GM21447 (cell line): ENCODE measurements at regions not wholly inside any gene's neighbourhood (a gene's known extent, or its start where the extent isn't known, plus 50 kb on each side); places are given as distances from the start of the nearest gene placed in this dataset.

Source experiments
- ATAC-seq: cut with Tn5 transposase; IDR thresholded peaks from one replicate; pipeline ENCODE4 v1.9.1; 2021; ENCODE audit not compliant: unreplicated experiment

- ATAC-seq = no peak
These were observed 539.6 kb downstream of the CCDC171 start for GRCh38 chr9:16092142-16093091.

GRCh38 chr9:16098306-16098705 lies 545.5 kb downstream of the CCDC171 start:
- no peak for ATAC-seq

- no peak for ATAC-seq
These were observed 547.1 kb downstream of the CCDC171 start for GRCh38 chr9:16099732-16100536.

GRCh38 chr9:16100537-16101091 lies 547.8 kb downstream of the CCDC171 start:
- no peak for ATAC-seq

GRCh38 chr9:16102154-16102553 lies 549.3 kb downstream of the CCDC171 start:
- no peak for ATAC-seq

GRCh38 chr9:16103620-16104397 lies 551.0 kb downstream of the CCDC171 start:
- no peak for ATAC-seq

GRCh38 chr9:16105168-16106020 lies 552.6 kb downstream of the CCDC171 start:
- ATAC-seq = no peak

GRCh38 chr9:16106021-16106571 lies 553.3 kb downstream of the CCDC171 start:
- ATAC-seq = no peak

GRCh38 chr9:16112116-16112515 lies 559.3 kb downstream of the CCDC171 start:
- no peak for ATAC-seq

GRCh38 chr9:16115994-16116393 lies 563.2 kb downstream of the CCDC171 start:
- no peak for ATAC-seq

- no peak for ATAC-seq
These were observed 565.2 kb downstream of the CCDC171 start for GRCh38 chr9:16118043-16118442.

GRCh38 chr9:16119261-16120230 lies 566.7 kb downstream of the CCDC171 start:
- ATAC-seq = no peak

GRCh38 chr9:16120231-16120641 lies 567.4 kb downstream of the CCDC171 start:
- no peak for ATAC-seq

- ATAC-seq = no peak
These were observed 567.9 kb downstream of the CCDC171 start for GRCh38 chr9:16120727-16121126.

GRCh38 chr9:16121168-16121567 lies 568.3 kb downstream of the CCDC171 start:
- ATAC-seq = no peak

GRCh38 chr9:16121601-16122286 lies 568.9 kb downstream of the CCDC171 start:
- ATAC-seq = no peak

GRCh38 chr9:16125629-16126028 lies 572.8 kb downstream of the CCDC171 start:
- no peak for ATAC-seq

GRCh38 chr9:16126042-16126441 lies 573.2 kb downstream of the CCDC171 start:
- no peak for ATAC-seq
